Liver (tissue), 8 donors: ENCODE measurements at regions not wholly inside any gene's neighbourhood (a gene's known extent, or its start where the extent isn't known, plus 50 kb on each side); places are given as distances from the start of the nearest gene placed in this dataset.

Experiments
- DNase-seq: peaks from one replicate; pipeline ENCODE4 v3.0.0-alpha.2; 2017; ENCODE audit warnings: low spot score
- H3K27ac ChIP-seq, 2 donors: one replicate each; pipeline ENCODE4 v1.7.0; 2013; ENCODE audit warnings: inconsistent platforms in 2 of 2, low read length in 2 of 2, control low read depth in 1 of 2, low read depth in 1 of 2, mild to moderate bottlenecking in 1 of 2
- H3K27me3 ChIP-seq, 4 donors: one replicate each; pipeline versions ENCODE4 v1.6.1 to v1.7.0; 2013; ENCODE audit warnings: low read length in 3 of 4, inconsistent platforms in 1 of 4, mild to moderate bottlenecking in 1 of 4, moderate library complexity in 1 of 4; ENCODE audit not compliant: control insufficient read depth in 4 of 4, insufficient read depth in 4 of 4
- H3K36me3 ChIP-seq, 4 donors: one replicate each; pipeline versions ENCODE4 v1.6.1 to v1.7.0; 2013; ENCODE audit warnings: low read length in 3 of 4, mild to moderate bottlenecking in 3 of 4, low read depth in 1 of 4, moderate library complexity in 1 of 4; ENCODE audit not compliant: control insufficient read depth in 4 of 4, insufficient read depth in 3 of 4
- H3K4me1 ChIP-seq, 4 donors: one replicate each; pipeline versions ENCODE4 v1.6.1 to v1.7.0; 2013; ENCODE audit warnings: low read length in 3 of 4, mild to moderate bottlenecking in 3 of 4, moderate library complexity in 1 of 4; ENCODE audit not compliant: control insufficient read depth in 4 of 4, insufficient read depth in 4 of 4
- H3K4me3 ChIP-seq, 3 donors: one replicate each; pipeline versions ENCODE4 v1.6.1 to v1.7.0; 2013; ENCODE audit warnings: low read length in 3 of 3, control low read depth in 1 of 3, low read depth in 1 of 3, mild to moderate bottlenecking in 1 of 3
- H3K9ac ChIP-seq, 2 donors: one replicate each; pipeline ENCODE4 v1.7.0; 2013; ENCODE audit warnings: low read length in 2 of 2, mild to moderate bottlenecking in 2 of 2, moderate library complexity in 2 of 2, control low read depth in 1 of 2, low read depth in 1 of 2
- H3K9me3 ChIP-seq, 4 donors: one replicate each; pipeline versions ENCODE4 v1.6.1 to v1.7.0; 2013; ENCODE audit warnings: low read length in 3 of 4; ENCODE audit not compliant: control insufficient read depth in 4 of 4
- CTCF ChIP-seq: fragments of 150-350 bp; IDR thresholded peaks from 2 replicates; pipeline ENCODE4 v1.5.1; 2017; ENCODE audit warnings: improper control_type of control experiment, low read depth, low read length; ENCODE audit not compliant: missing input control
- EGR1 ChIP-seq, 2 donors: IDR thresholded peaks; 2 replicates each; pipeline ENCODE4 v1.6.1; 2016 to 2018; ENCODE audit warnings: antibody characterized with exemption in 2 of 2, low read depth in 2 of 2
- FOXA1 ChIP-seq: IDR thresholded peaks from 2 replicates; pipeline ENCODE4 v1.6.1; 2016; ENCODE audit warnings: antibody characterized with exemption
- FOXA2 ChIP-seq: IDR thresholded peaks from 2 replicates; pipeline ENCODE4 v1.6.1; 2016; ENCODE audit warnings: antibody characterized with exemption
- GABPA ChIP-seq, 2 donors: IDR thresholded peaks in 1 of 2; conservative IDR thresholded peaks in 1 of 2; 2 replicates each; pipeline ENCODE4 v1.6.1; 2016; ENCODE audit warnings: antibody characterized with exemption in 2 of 2, mild to moderate bottlenecking in 1 of 2, moderate library complexity in 1 of 2
- HNF4G ChIP-seq: IDR thresholded peaks from 2 replicates; pipeline ENCODE4 v1.6.1; 2016; ENCODE audit warnings: antibody characterized with exemption
- JUND ChIP-seq, 2 donors: IDR thresholded peaks; 2 replicates each; pipeline ENCODE4 v1.6.1; 2016; ENCODE audit warnings: antibody characterized with exemption in 2 of 2
- RAD21 ChIP-seq, 2 donors: IDR thresholded peaks; 2 replicates each; pipeline ENCODE4 v1.6.1; 2016; ENCODE audit warnings: antibody characterized with exemption in 2 of 2, mild to moderate bottlenecking in 2 of 2
- REST ChIP-seq: IDR thresholded peaks from 2 replicates; pipeline ENCODE4 v1.6.1; 2016; ENCODE audit warnings: antibody characterized with exemption, mild to moderate bottlenecking
- RXRA ChIP-seq, 2 donors: IDR thresholded peaks; 2 replicates each; pipeline ENCODE4 v1.6.1; 2017 to 2018; ENCODE audit warnings: antibody characterized with exemption in 2 of 2, mild to moderate bottlenecking in 1 of 2
- SP1 ChIP-seq: IDR thresholded peaks from 2 replicates; pipeline ENCODE4 v1.6.1; 2018; ENCODE audit warnings: antibody characterized with exemption, mild to moderate bottlenecking
- YY1 ChIP-seq: IDR thresholded peaks from 2 replicates; pipeline ENCODE4 v1.6.1; 2016; ENCODE audit warnings: antibody characterized with exemption, mild to moderate bottlenecking
- ZBTB33 ChIP-seq: IDR thresholded peaks from 2 replicates; pipeline ENCODE4 v1.6.1; 2016; ENCODE audit warnings: antibody characterized with exemption
- WGBS: extraction: QIAGEN DNeasy Blood & Tissue Kit; methylation state at CpG from one replicate; pipeline ENCODE4 v1.1.7; 2013; 5-methylcytosine and 5-hydroxymethylcytosine counted together
- donor health status: healthy.
- donor health status: healthy.
- donor health status: healthy.
- donor health status: healthy.
- donor health status: healthy.

- H3K27me3 ChIP-seq, result no peaks in the 10 kb centered on the region
- no peaks in the 10 kb centered on the region for H3K4me1 ChIP-seq
- TF ChIP-seq ZBTB33, result no peak
- TF ChIP-seq SP1, result no peak
- no peak for TF ChIP-seq FOXA1
- no peak for TF ChIP-seq EGR1 (IDR thresholded peaks at IDR 0.05; ENCODE audit: low read depth in 2 of 2)
- TF ChIP-seq CTCF, result no peak
- no peak for TF ChIP-seq RAD21 (IDR thresholded peaks at IDR 0.05)
- TF ChIP-seq RXRA (IDR thresholded peaks at IDR 0.05), result no peak
- no peak for TF ChIP-seq GABPA (IDR thresholded peaks at IDR 0.05 in 1 of 2, conservative IDR thresholded peaks at IDR 0.05 in 1 of 2)
- no peak for TF ChIP-seq HNF4G
- no peaks in the 10 kb centered on the region for H3K9me3 ChIP-seq
- no peak for DNase-seq
- 83% methylated on average over 13 of the region's 13 CpGs for WGBS
- no peak overlapping the region for H3K9ac ChIP-seq
- no peaks in the 10 kb centered on the region for H3K36me3 ChIP-seq
- H3K4me3 ChIP-seq, result no peak overlapping the region
- no peak overlapping the region for H3K27ac ChIP-seq
Measured at GRCh38 chr12:24172031-24172772, 222.7 kb upstream of the SOX5 start.

- no peaks in the 10 kb centered on the region for H3K36me3 ChIP-seq
Measured at GRCh38 chr12:24155042-24155441, 205.6 kb upstream of the SOX5 start.

More at GRCh38 chr12:24155042-24155441, 205.6 kb upstream of the SOX5 start:
- H3K9me3 ChIP-seq, result no peaks in the 10 kb centered on the region
- TF ChIP-seq YY1 (no peak), HNF4G (no peak), FOXA2 (no peak), CTCF (no peak), REST (no peak), JUND (IDR thresholded peaks at IDR 0.05) (no peak), RAD21 (IDR thresholded peaks at IDR 0.05) (no peak)
- WGBS, result 94% methylated on average over 2 of the region's 2 CpGs
- no peak overlapping the region for H3K4me3 ChIP-seq
- H3K9ac ChIP-seq, result no peak overlapping the region
- H3K27me3 ChIP-seq, result no peaks in the 10 kb centered on the region
- no peak for DNase-seq
- no peaks in the 10 kb centered on the region for H3K4me1 ChIP-seq
- no peak overlapping the region for H3K27ac ChIP-seq
